ENCODE measurements at regions not wholly inside any gene's neighbourhood (a gene's known extent, or its start where the extent isn't known, plus 50 kb on each side); places are given as distances from the start of the nearest gene placed in this dataset.

DNA sequence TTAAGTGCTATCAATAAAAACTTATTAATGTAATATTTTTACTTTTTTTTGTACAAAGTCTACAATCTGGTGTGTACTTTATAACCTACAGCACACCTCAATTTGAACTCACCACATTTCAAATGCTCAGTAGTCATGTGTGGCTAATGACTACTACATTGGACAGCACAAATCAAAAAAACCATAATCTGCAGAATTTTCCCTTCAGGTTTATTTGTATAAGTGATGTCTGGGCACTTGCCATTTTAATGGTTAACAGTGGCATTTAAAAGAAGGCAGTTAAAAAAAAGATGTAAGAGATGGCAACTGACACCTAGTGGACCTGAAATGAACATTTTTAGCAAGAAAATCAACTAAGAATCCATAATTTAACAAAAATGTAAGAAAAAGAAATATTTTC, 124.6 kb upstream of the NRBF2 start:
- Histone ChIP-seq H3K79me2 (ENCODE audit: control insufficient read depth, insufficient read depth, low read length) (no peaks in the 10 kb centered on the region), H3K4me2 (replicated peaks; ENCODE audit: low read depth, low read length, poor library complexity, severe bottlenecking) (no peak overlapping the region), H2AFZ (ENCODE audit: insufficient read depth, low read depth, low read length, poor library complexity, severe bottlenecking) (no peak overlapping the region), H3K27me3 (replicated peaks in 1 of 4; ENCODE audit: control extremely low read depth in 1 of 4, control insufficient read depth in 3 of 4, insufficient read depth in 4 of 4, low read length in 3 of 4) (no peaks in the 10 kb centered on the region), H3K4me3 (ENCODE audit: control extremely low read depth in 1 of 5, extremely low read depth in 1 of 5, insufficient read depth in 1 of 5, low read depth in 2 of 5, low read length in 4 of 5) (no peak overlapping the region), H3K27ac (ENCODE audit: low read length in 2 of 2) (no peak overlapping the region), H3K36me3 (replicated peaks in 1 of 2; ENCODE audit: control extremely low read depth in 1 of 2, control insufficient read depth in 1 of 2, extremely low read depth in 1 of 2, insufficient read depth in 2 of 2, low read length in 1 of 2) (no peaks in the 10 kb centered on the region), H3K9ac (ENCODE audit: low read length) (no peak overlapping the region), H4K20me1 (ENCODE audit: control insufficient read depth, insufficient read depth, low read length, poor library complexity, severe bottlenecking) (no peaks in the 10 kb centered on the region), H3K9me3 (ENCODE audit: control extremely low read depth in 1 of 3, control insufficient read depth in 2 of 3, insufficient read depth in 1 of 3, low read length in 2 of 3) (no peaks in the 10 kb centered on the region), H3K4me1 (ENCODE audit: control insufficient read depth in 2 of 2, insufficient read depth in 2 of 2, low read length in 2 of 2) (no peaks in the 10 kb centered on the region)
- Mint-ChIP-seq H3K27me3 (peaks cover 12% of the 10 kb centered on the region), H3K27ac (no peak overlapping the region), H3K9me3 (ENCODE audit: insufficient read depth) (no peaks in the 10 kb centered on the region), H3K4me1 (no peaks in the 10 kb centered on the region), H3K4me3 (no peak overlapping the region)
- ChIA-PET POLR2A (no interaction called here), CTCF (interaction anchor here (1.8 kb wide), 1 partner anchor 8 kb away, joined by 4 read pairs; no protein-coding TSS in a partner anchor)
- DNase-seq, result no peak
- no peak for ATAC-seq (ENCODE audit: low read depth)
- intact Hi-C loops (cut with micrococcal nuclease), result loop anchor here (10.0 kb wide), 1 partner anchor 574 kb away; no protein-coding TSS in a partner anchor
- TF ChIP-seq, protein P1, sequence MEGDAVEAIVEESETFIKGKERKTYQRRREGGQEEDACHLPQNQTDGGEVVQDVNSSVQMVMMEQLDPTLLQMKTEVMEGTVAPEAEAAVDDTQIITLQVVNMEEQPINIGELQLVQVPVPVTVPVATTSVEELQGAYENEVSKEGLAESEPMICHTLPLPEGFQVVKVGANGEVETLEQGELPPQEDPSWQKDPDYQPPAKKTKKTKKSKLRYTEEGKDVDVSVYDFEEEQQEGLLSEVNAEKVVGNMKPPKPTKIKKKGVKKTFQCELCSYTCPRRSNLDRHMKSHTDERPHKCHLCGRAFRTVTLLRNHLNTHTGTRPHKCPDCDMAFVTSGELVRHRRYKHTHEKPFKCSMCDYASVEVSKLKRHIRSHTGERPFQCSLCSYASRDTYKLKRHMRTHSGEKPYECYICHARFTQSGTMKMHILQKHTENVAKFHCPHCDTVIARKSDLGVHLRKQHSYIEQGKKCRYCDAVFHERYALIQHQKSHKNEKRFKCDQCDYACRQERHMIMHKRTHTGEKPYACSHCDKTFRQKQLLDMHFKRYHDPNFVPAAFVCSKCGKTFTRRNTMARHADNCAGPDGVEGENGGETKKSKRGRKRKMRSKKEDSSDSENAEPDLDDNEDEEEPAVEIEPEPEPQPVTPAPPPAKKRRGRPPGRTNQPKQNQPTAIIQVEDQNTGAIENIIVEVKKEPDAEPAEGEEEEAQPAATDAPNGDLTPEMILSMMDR (IDR thresholded peaks at IDR 0.05), result no peak
- no peak for TF ChIP-seq EZH2 (IDR thresholded peaks at IDR 0.05; ENCODE audit: borderline replicate concordance, insufficient read depth, low read depth, low read length, poor library complexity, severe bottlenecking)

DNA sequence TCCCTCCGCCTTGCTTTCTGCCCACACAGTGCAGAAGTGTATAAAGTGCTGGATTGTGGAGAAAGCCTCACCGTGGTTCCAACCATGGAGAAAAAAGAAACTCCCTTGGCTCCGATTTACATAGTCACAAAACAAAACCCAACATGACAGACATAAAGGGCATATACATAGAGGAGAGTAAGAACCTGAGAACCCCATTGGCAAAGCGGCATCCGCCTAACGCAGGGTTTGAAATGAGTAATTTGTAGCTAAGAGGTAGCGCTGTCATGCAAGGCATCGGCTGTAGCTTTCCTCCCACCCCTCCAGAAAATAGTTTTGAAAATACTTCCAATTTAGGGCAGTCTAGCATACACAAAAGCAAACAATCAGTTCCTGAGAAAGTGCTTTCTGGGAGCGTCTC, 126.0 kb upstream of the NRBF2 start:
- no peak for TF ChIP-seq EZH2 (IDR thresholded peaks at IDR 0.05; ENCODE audit: borderline replicate concordance, insufficient read depth, low read depth, low read length, poor library complexity, severe bottlenecking)
- TF ChIP-seq, protein P1 (IDR thresholded peaks at IDR 0.05), result no peak
- WGBS (ENCODE audit: insufficient coverage), result no CpG with 5 or more reads among the region's 9 CpGs
- DNase-seq (no peak), ATAC-seq (ENCODE audit: low read depth) (no peak)
- no peaks in the 10 kb centered on the region for H3K27me3 ChIP-seq (replicated peaks in 1 of 4; ENCODE audit: control extremely low read depth in 1 of 4, control insufficient read depth in 3 of 4, insufficient read depth in 4 of 4, low read length in 3 of 4)
- H3K79me2 ChIP-seq (ENCODE audit: control insufficient read depth, insufficient read depth, low read length), result no peaks in the 10 kb centered on the region
- H3K4me1 ChIP-seq (ENCODE audit: control insufficient read depth in 2 of 2, insufficient read depth in 2 of 2, low read length in 2 of 2), result no peaks in the 10 kb centered on the region
- ChIA-PET CTCF (interaction anchor here (1.1 to 1.3 kb wide), 2 partner anchors 8 to 713 kb away, joined by 3 read pairs; no protein-coding TSS in a partner anchor), POLR2A (no interaction called here)
- no peak overlapping the region for H3K9ac ChIP-seq (ENCODE audit: low read length)
- no peaks in the 10 kb centered on the region for H3K9me3 Mint-ChIP-seq (ENCODE audit: insufficient read depth)
- H3K4me3 ChIP-seq (ENCODE audit: control extremely low read depth in 1 of 5, extremely low read depth in 1 of 5, insufficient read depth in 1 of 5, low read depth in 2 of 5, low read length in 4 of 5), result no peak overlapping the region
- no peaks in the 10 kb centered on the region for H3K9me3 ChIP-seq (ENCODE audit: control extremely low read depth in 1 of 3, control insufficient read depth in 2 of 3, insufficient read depth in 1 of 3, low read length in 2 of 3)
- no peak overlapping the region for H3K4me3 Mint-ChIP-seq
- intact Hi-C loops (cut with micrococcal nuclease), result loop anchor here (10.0 kb wide), 1 partner anchor 572 kb away; no protein-coding TSS in a partner anchor
- no peak overlapping the region for H3K4me2 ChIP-seq (replicated peaks; ENCODE audit: low read depth, low read length, poor library complexity, severe bottlenecking)
- no peaks in the 10 kb centered on the region for H3K36me3 ChIP-seq (replicated peaks in 1 of 2; ENCODE audit: control extremely low read depth in 1 of 2, control insufficient read depth in 1 of 2, extremely low read depth in 1 of 2, insufficient read depth in 2 of 2, low read length in 1 of 2)
- peaks cover 12% of the 10 kb centered on the region for H3K27me3 Mint-ChIP-seq
- no peaks in the 10 kb centered on the region for H4K20me1 ChIP-seq (ENCODE audit: control insufficient read depth, insufficient read depth, low read length, poor library complexity, severe bottlenecking)
- H2AFZ ChIP-seq (ENCODE audit: insufficient read depth, low read depth, low read length, poor library complexity, severe bottlenecking), result no peak overlapping the region
- no peak overlapping the region for H3K27ac Mint-ChIP-seq
- H3K27ac ChIP-seq (ENCODE audit: low read length in 2 of 2), result no peak overlapping the region
- no peaks in the 10 kb centered on the region for H3K4me1 Mint-ChIP-seq

Data from B cell (primary cell).